ENCODE measurements at regions not wholly inside any gene's neighbourhood (a gene's known extent, or its start where the extent isn't known, plus 50 kb on each side); places are given as distances from the start of the nearest gene placed in this dataset.

- no peaks in the 10 kb centered on the region for H3K27me3 ChIP-seq (ENCODE audit: control insufficient read depth in 3 of 3, insufficient read depth in 3 of 3, low read length in 3 of 3)
- no peaks in the 10 kb centered on the region for H3K9me3 ChIP-seq (ENCODE audit: control insufficient read depth in 2 of 2, insufficient read depth in 1 of 2, low read depth in 1 of 2, low read length in 1 of 2)
- DNase-seq (no peak), FAIRE-seq (no peak)
- H3K36me3 ChIP-seq (ENCODE audit: control insufficient read depth in 3 of 3, insufficient read depth in 2 of 3, low read depth in 1 of 3, low read length in 3 of 3) = no peaks in the 10 kb centered on the region
- 86 to 95% (median 90%) methylated on average over 4 of the region's 4 CpGs for WGBS, 3 donors
- no peak overlapping the region for H3K4me3 ChIP-seq (ENCODE audit: low read depth in 1 of 3, low read length in 3 of 3)
- H3K4me1 ChIP-seq (ENCODE audit: control insufficient read depth in 3 of 3, insufficient read depth in 2 of 3, low read depth in 1 of 3, low read length in 2 of 3) = peaks cover 3 to 35% (median 4%) of the 10 kb centered on the region in 3 donors
- H3K27ac ChIP-seq (ENCODE audit: low read depth in 1 of 3, low read length in 2 of 3) = peak overlapping the region in 1 of 3 donors; percentile 36
Observed at GRCh38 chr6:6966569-6966968, 141.2 kb upstream of the RREB1 start.

DNA sequence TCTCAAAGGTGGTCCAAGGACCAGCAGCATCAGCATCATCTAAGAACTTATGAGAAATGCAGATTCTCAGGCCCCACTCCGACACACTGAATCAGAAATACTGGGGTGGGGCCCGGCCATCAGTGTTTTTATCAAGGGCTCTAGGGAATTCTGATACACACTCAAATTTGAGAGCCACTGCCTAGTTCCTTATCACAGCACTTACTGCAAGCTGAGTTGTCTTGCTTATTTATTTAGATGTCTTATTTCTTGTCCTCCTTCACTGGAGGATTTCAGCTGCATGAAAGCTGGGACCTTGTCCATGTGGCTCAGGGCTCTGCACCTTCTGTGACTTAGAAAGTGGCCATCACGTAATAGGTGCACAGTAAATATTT, 139.4 kb upstream of the RREB1 start:
- WGBS, 3 donors = 45 to 82% (median 68%) methylated on average over 3 of the region's 3 CpGs
- no peaks in the 10 kb centered on the region for H3K9me3 ChIP-seq (ENCODE audit: control insufficient read depth in 2 of 2, insufficient read depth in 1 of 2, low read depth in 1 of 2, low read length in 1 of 2)
- FAIRE-seq (no peak), DNase-seq (no peak)
- H3K4me3 ChIP-seq (ENCODE audit: low read depth in 1 of 3, low read length in 3 of 3) = no peak overlapping the region
- no peaks in the 10 kb centered on the region for H3K27me3 ChIP-seq (ENCODE audit: control insufficient read depth in 3 of 3, insufficient read depth in 3 of 3, low read length in 3 of 3)
- peak overlapping the region; percentile 50 to 93 (median 89) for H3K27ac ChIP-seq (ENCODE audit: low read depth in 1 of 3, low read length in 2 of 3)
- no peaks in the 10 kb centered on the region for H3K36me3 ChIP-seq (ENCODE audit: control insufficient read depth in 3 of 3, insufficient read depth in 2 of 3, low read depth in 1 of 3, low read length in 3 of 3)
- peaks cover 3 to 47% (median 9%) of the 10 kb centered on the region in 3 donors for H3K4me1 ChIP-seq (ENCODE audit: control insufficient read depth in 3 of 3, insufficient read depth in 2 of 3, low read depth in 1 of 3, low read length in 2 of 3)

GRCh38 chr6:6968731-6969552, 138.8 kb upstream of the RREB1 start:
- no peak for FAIRE-seq
- Histone ChIP-seq H3K27ac (ENCODE audit: low read depth in 1 of 3, low read length in 2 of 3) (peak overlapping the region; percentile 50 to 93 (median 89)), H3K36me3 (ENCODE audit: control insufficient read depth in 3 of 3, insufficient read depth in 2 of 3, low read depth in 1 of 3, low read length in 3 of 3) (no peaks in the 10 kb centered on the region), H3K4me1 (ENCODE audit: control insufficient read depth in 3 of 3, insufficient read depth in 2 of 3, low read depth in 1 of 3, low read length in 2 of 3) (peaks cover 3 to 47% (median 9%) of the 10 kb centered on the region in 3 donors), H3K9me3 (ENCODE audit: control insufficient read depth in 2 of 2, insufficient read depth in 1 of 2, low read depth in 1 of 2, low read length in 1 of 2) (no peaks in the 10 kb centered on the region), H3K27me3 (ENCODE audit: control insufficient read depth in 3 of 3, insufficient read depth in 3 of 3, low read length in 3 of 3) (no peaks in the 10 kb centered on the region), H3K4me3 (ENCODE audit: low read depth in 1 of 3, low read length in 3 of 3) (no peak overlapping the region)
- WGBS, 3 donors = 37 to 79% (median 60%) methylated on average over 10 of the region's 10 CpGs
- DNase-seq = peak; percentile 51 to 77

DNA sequence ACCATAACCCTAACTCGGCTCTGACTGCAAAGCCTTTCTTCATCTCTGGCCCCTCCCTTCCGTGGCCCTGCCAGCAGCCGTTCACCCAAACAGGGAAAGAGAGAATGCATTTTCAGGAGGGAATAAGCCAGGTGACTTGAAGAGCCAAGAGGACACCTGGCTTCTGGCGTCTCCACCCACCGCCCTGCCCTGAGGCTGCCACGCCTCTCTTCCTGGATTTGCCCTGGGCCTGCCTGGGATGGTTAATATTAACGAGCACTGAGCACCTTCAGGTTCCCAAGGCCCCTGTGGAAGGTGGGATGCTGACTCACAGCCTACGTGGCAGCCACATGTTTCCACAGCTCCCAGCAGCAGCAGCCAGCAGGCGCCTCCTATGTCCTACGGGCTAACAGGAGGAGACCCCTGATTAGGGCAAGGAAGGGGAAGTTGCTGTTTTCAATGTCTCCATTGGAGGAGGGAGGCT, 138.0 kb upstream of the RREB1 start:
- Histone ChIP-seq H3K4me1 (ENCODE audit: control insufficient read depth in 3 of 3, insufficient read depth in 2 of 3, low read depth in 1 of 3, low read length in 2 of 3) (peaks cover 3 to 47% (median 9%) of the 10 kb centered on the region in 3 donors), H3K4me3 (ENCODE audit: low read depth in 1 of 3, low read length in 3 of 3) (no peak overlapping the region), H3K27ac (ENCODE audit: low read depth in 1 of 3, low read length in 2 of 3) (peak overlapping the region; percentile 50 to 93 (median 89)), H3K36me3 (ENCODE audit: control insufficient read depth in 3 of 3, insufficient read depth in 2 of 3, low read depth in 1 of 3, low read length in 3 of 3) (no peaks in the 10 kb centered on the region), H3K27me3 (ENCODE audit: control insufficient read depth in 3 of 3, insufficient read depth in 3 of 3, low read length in 3 of 3) (no peaks in the 10 kb centered on the region), H3K9me3 (ENCODE audit: control insufficient read depth in 2 of 2, insufficient read depth in 1 of 2, low read depth in 1 of 2, low read length in 1 of 2) (no peaks in the 10 kb centered on the region)
- FAIRE-seq = peak; percentile 30
- DNase-seq = peak; percentile 97 to 99
- WGBS, 3 donors = 11 to 62% (median 26%) methylated on average over 9 to 10 of the region's 10 CpGs

- Histone ChIP-seq H3K4me3 (ENCODE audit: low read depth in 1 of 3, low read length in 3 of 3) (no peak overlapping the region), H3K36me3 (ENCODE audit: control insufficient read depth in 3 of 3, insufficient read depth in 2 of 3, low read depth in 1 of 3, low read length in 3 of 3) (no peaks in the 10 kb centered on the region), H3K27ac (ENCODE audit: low read depth in 1 of 3, low read length in 2 of 3) (peak overlapping the region in 2 of 3 donors; percentile 51 to 93), H3K27me3 (ENCODE audit: control insufficient read depth in 3 of 3, insufficient read depth in 3 of 3, low read length in 3 of 3) (no peaks in the 10 kb centered on the region), H3K9me3 (ENCODE audit: control insufficient read depth in 2 of 2, insufficient read depth in 1 of 2, low read depth in 1 of 2, low read length in 1 of 2) (no peaks in the 10 kb centered on the region), H3K4me1 (ENCODE audit: control insufficient read depth in 3 of 3, insufficient read depth in 2 of 3, low read depth in 1 of 3, low read length in 2 of 3) (peaks cover 3 to 47% (median 9%) of the 10 kb centered on the region in 3 donors)
- 81 to 92% (median 88%) methylated on average over 16 of the region's 16 CpGs for WGBS, 3 donors
- no peak for DNase-seq
- no peak for FAIRE-seq
Observed at GRCh38 chr6:6970851-6971250, 136.9 kb upstream of the RREB1 start.

GRCh38 chr6:6971369-6971768, 136.4 kb upstream of the RREB1 start:
- no peak for FAIRE-seq

DNA sequence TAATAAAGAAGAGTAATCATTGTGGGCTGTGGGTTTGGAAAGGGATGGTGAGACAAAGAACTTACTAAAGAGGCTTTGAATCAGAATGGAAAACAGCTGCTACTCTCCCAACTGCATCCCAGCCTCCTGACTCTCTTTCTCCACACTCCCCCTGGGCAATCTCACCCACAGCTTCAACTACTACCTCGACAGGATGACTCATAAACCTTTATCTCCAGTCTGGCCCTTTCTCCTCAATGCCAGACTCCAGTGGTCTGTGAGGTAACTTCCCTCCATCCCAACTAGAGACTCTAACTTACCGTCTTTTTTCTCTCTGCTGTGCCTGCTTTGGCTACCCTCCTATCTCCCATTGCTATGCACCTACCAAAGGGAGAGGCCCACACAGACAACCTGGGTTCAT, 135.3 kb upstream of the RREB1 start:
- WGBS, 3 donors = 45 to 60% (median 56%) methylated on average over 2 of the region's 2 CpGs
- no peak for FAIRE-seq

More at GRCh38 chr6:6971369-6971768, 136.4 kb upstream of the RREB1 start:
- peak; percentile 79 to 90 for DNase-seq
- no peaks in the 10 kb centered on the region for H3K27me3 ChIP-seq (ENCODE audit: control insufficient read depth in 3 of 3, insufficient read depth in 3 of 3, low read length in 3 of 3)
- WGBS, 3 donors = 22 to 59% (median 31%) methylated on average over 11 of the region's 11 CpGs
- H3K36me3 ChIP-seq (ENCODE audit: control insufficient read depth in 3 of 3, insufficient read depth in 2 of 3, low read depth in 1 of 3, low read length in 3 of 3) = no peaks in the 10 kb centered on the region
- peaks cover 3 to 47% (median 9%) of the 10 kb centered on the region in 3 donors for H3K4me1 ChIP-seq (ENCODE audit: control insufficient read depth in 3 of 3, insufficient read depth in 2 of 3, low read depth in 1 of 3, low read length in 2 of 3)
- H3K9me3 ChIP-seq (ENCODE audit: control insufficient read depth in 2 of 2, insufficient read depth in 1 of 2, low read depth in 1 of 2, low read length in 1 of 2) = no peaks in the 10 kb centered on the region
- peak overlapping the region in 2 of 3 donors; percentile 51 to 93 for H3K27ac ChIP-seq (ENCODE audit: low read depth in 1 of 3, low read length in 2 of 3)
- H3K4me3 ChIP-seq (ENCODE audit: low read depth in 1 of 3, low read length in 3 of 3) = no peak overlapping the region

GRCh38 chr6:6973721-6974120, 134.0 kb upstream of the RREB1 start:
- FAIRE-seq (no peak), DNase-seq (no peak)
- Histone ChIP-seq H3K4me1 (ENCODE audit: control insufficient read depth in 3 of 3, insufficient read depth in 2 of 3, low read depth in 1 of 3, low read length in 2 of 3) (peaks cover 3 to 36% (median 7%) of the 10 kb centered on the region in 3 donors), H3K9me3 (ENCODE audit: control insufficient read depth in 2 of 2, insufficient read depth in 1 of 2, low read depth in 1 of 2, low read length in 1 of 2) (no peaks in the 10 kb centered on the region), H3K4me3 (ENCODE audit: low read depth in 1 of 3, low read length in 3 of 3) (no peak overlapping the region), H3K27me3 (ENCODE audit: control insufficient read depth in 3 of 3, insufficient read depth in 3 of 3, low read length in 3 of 3) (no peaks in the 10 kb centered on the region), H3K36me3 (ENCODE audit: control insufficient read depth in 3 of 3, insufficient read depth in 2 of 3, low read depth in 1 of 3, low read length in 3 of 3) (no peaks in the 10 kb centered on the region), H3K27ac (ENCODE audit: low read depth in 1 of 3, low read length in 2 of 3) (no peak overlapping the region)
- 84 to 93% (median 87%) methylated on average over 6 of the region's 6 CpGs for WGBS, 3 donors

More for the DNA sequence above, 135.3 kb upstream of the RREB1 start:
- Histone ChIP-seq H3K36me3 (ENCODE audit: control insufficient read depth in 3 of 3, insufficient read depth in 2 of 3, low read depth in 1 of 3, low read length in 3 of 3) (no peaks in the 10 kb centered on the region), H3K4me3 (ENCODE audit: low read depth in 1 of 3, low read length in 3 of 3) (no peak overlapping the region), H3K9me3 (ENCODE audit: control insufficient read depth in 2 of 2, insufficient read depth in 1 of 2, low read depth in 1 of 2, low read length in 1 of 2) (no peaks in the 10 kb centered on the region), H3K27ac (ENCODE audit: low read depth in 1 of 3, low read length in 2 of 3) (no peak overlapping the region), H3K4me1 (ENCODE audit: control insufficient read depth in 3 of 3, insufficient read depth in 2 of 3, low read depth in 1 of 3, low read length in 2 of 3) (peaks cover 3 to 43% (median 9%) of the 10 kb centered on the region in 3 donors), H3K27me3 (ENCODE audit: control insufficient read depth in 3 of 3, insufficient read depth in 3 of 3, low read length in 3 of 3) (no peaks in the 10 kb centered on the region)
- DNase-seq = peak; percentile 43 to 50

Measured in small intestine (tissue), 7 donors.